A549 (cell line): ENCODE measurements at regions not wholly inside any gene's neighbourhood (a gene's known extent, or its start where the extent isn't known, plus 50 kb on each side); places are given as distances from the start of the nearest gene placed in this dataset.

Source experiments
- ATAC-seq, 2 experiments: fragments of 200-7000 bp in 1 of 2; fragments of >200 bp in 1 of 2; cut with Nextera tagmentation in 1 of 2; cut with Tn5 transposase in 1 of 2; 3 replicates each; pipeline versions ENCODE4 v1.8.0 to v1.9.1; 2018 to 2020; ENCODE audit warnings: mild to moderate bottlenecking in 1 of 2, moderate library complexity in 1 of 2
- CTCF ChIA-PET: fragments of 300-600 bp; sonication (Branson Sonifier 250); formaldehyde crosslinking; extraction: SDS; loops from one replicate; lab custom pipeline; 2021; ENCODE audit warnings: antibody characterized with exemption, inconsistent platforms; lab: Yijun Ruan, JAX
- POLR2A ChIA-PET: fragments of 350-600 bp; formaldehyde crosslinking; extraction: SDS; loops from one replicate; lab custom pipeline; 2021; ENCODE audit warnings: antibody characterized with exemption, inconsistent platforms; lab: Yijun Ruan, JAX
- DNase-seq, 2 experiments: peaks; one replicate each; pipeline versions ENCODE4 v3.0.0 to v3.0.0-alpha.2; 2011 to 2016; ENCODE audit warnings: low read depth in 1 of 2, low spot score in 1 of 2
- FAIRE-seq: peaks from 2 replicates; lab custom pipeline; 2011; peaks lifted over from hg19 to GRCh38; lab: Jason Lieb, UNC
- H3K27ac ChIP-seq, 2 experiments: fragments of >200 bp; sonication (Bioruptor Twin); formaldehyde crosslinking; 3 replicates each; pipeline ENCODE4 v1.5.1; 2016 to 2017
- H3K4me1 ChIP-seq: fragments of >200 bp; sonication (Bioruptor Twin); formaldehyde crosslinking; 3 replicates; pipeline ENCODE4 v1.6.1; 2016
- H3K4me2 ChIP-seq: fragments of >200 bp; sonication (Bioruptor Twin); formaldehyde crosslinking; 3 replicates; pipeline ENCODE4 v1.6.1; 2016
- H3K4me3 ChIP-seq: fragments of >200 bp; sonication (Bioruptor Twin); formaldehyde crosslinking; 3 replicates; pipeline ENCODE4 v1.5.1; 2016
- H3K9me3 ChIP-seq: fragments of >200 bp; sonication (Bioruptor Twin); formaldehyde crosslinking; 3 replicates; pipeline ENCODE4 v1.6.1; 2016
- CBX2 ChIP-seq: fragments of 200-600 bp; sonication (generic); IDR thresholded peaks from 2 replicates; pipeline ENCODE4 v1.6.1; 2016; ENCODE audit warnings: low read depth, mild to moderate bottlenecking, borderline replicate concordance
- CBX8 ChIP-seq: fragments of 200-600 bp; sonication (generic); IDR thresholded peaks from 2 replicates; pipeline ENCODE4 v1.6.1; 2016
- CEBPB ChIP-seq, 2 experiments: fragments of >200 bp in 1 of 2; sonication (Bioruptor Twin) in 1 of 2; formaldehyde crosslinking in 1 of 2; IDR thresholded peaks; 2 replicates each; pipeline ENCODE4 v1.6.1; 2012 to 2016
- EHMT2 ChIP-seq: fragments of 200-600 bp; sonication (generic); IDR thresholded peaks from 2 replicates; pipeline ENCODE4 v1.6.1; 2016; ENCODE audit warnings: antibody characterized with exemption, low read depth, mild to moderate bottlenecking, moderate library complexity
- ESRRA ChIP-seq: fragments of 150-350 bp; IDR thresholded peaks from 2 replicates; pipeline ENCODE4 v1.6.1; 2014; ENCODE audit warnings: mild to moderate bottlenecking, low read length, borderline replicate concordance
- HEYL ChIP-seq: fragments of 250-450 bp; sonication (Bioruptor Pico); IDR thresholded peaks from 2 replicates; pipeline ENCODE4 v1.8.0; 2021; ENCODE audit warnings: mild to moderate bottlenecking, moderate library complexity
- HOXA7 ChIP-seq: fragments of 250-450 bp; sonication (Bioruptor Pico); IDR thresholded peaks from 2 replicates; pipeline ENCODE4 v1.5.0; 2020; ENCODE audit warnings: mild to moderate bottlenecking, moderate library complexity
- HOXB13 ChIP-seq: fragments of 250-450 bp; sonication (Bioruptor Pico); IDR thresholded peaks from 2 replicates; pipeline ENCODE4 v1.5.0; 2020; ENCODE audit warnings: low read depth, mild to moderate bottlenecking, moderate library complexity
- HOXB5 ChIP-seq: fragments of 250-450 bp; sonication (Bioruptor Pico); IDR thresholded peaks from 2 replicates; pipeline ENCODE4 v1.5.0; 2020; ENCODE audit warnings: mild to moderate bottlenecking, moderate library complexity
- JUNB ChIP-seq: fragments of >200 bp; sonication (Bioruptor Twin); formaldehyde crosslinking; IDR thresholded peaks from 2 replicates; pipeline ENCODE4 v1.6.1; 2016
- KDM1A ChIP-seq: fragments of 200-600 bp; sonication (generic); IDR thresholded peaks from 2 replicates; pipeline ENCODE4 v1.6.1; 2016; ENCODE audit warnings: low read depth, mild to moderate bottlenecking
- MAZ ChIP-seq: fragments of 150-350 bp; IDR thresholded peaks from 2 replicates; pipeline ENCODE4 v1.6.1; 2014; ENCODE audit warnings: antibody characterized with exemption, low read depth, low read length, borderline replicate concordance
- MYC ChIP-seq: IDR thresholded peaks from 2 replicates; pipeline ENCODE4 v1.6.1; 2012; ENCODE audit warnings: mild to moderate bottlenecking, inconsistent platforms, low read length, improper control_type of control experiment, borderline replicate concordance
- NPAS2 ChIP-seq: fragments of 250-450 bp; sonication (Bioruptor Pico); IDR thresholded peaks from 2 replicates; pipeline ENCODE4 v1.8.0; 2022; ENCODE audit warnings: mild to moderate bottlenecking, moderate library complexity, borderline replicate concordance
- PHF8 ChIP-seq: fragments of 200-600 bp; sonication (generic); IDR thresholded peaks from 2 replicates; pipeline ENCODE4 v1.6.1; 2016; ENCODE audit warnings: low read depth, mild to moderate bottlenecking, antibody characterized with exemption, moderate library complexity, borderline replicate concordance
- RARB ChIP-seq: fragments of 250-450 bp; sonication (Bioruptor Pico); IDR thresholded peaks from 2 replicates; pipeline ENCODE4 v1.8.0; 2021; ENCODE audit warnings: mild to moderate bottlenecking, moderate library complexity
- SMC3 ChIP-seq: fragments of >200 bp; sonication (Bioruptor Twin); formaldehyde crosslinking; IDR thresholded peaks from 3 replicates; pipeline ENCODE4 v1.6.1; 2018; ENCODE audit warnings: inconsistent platforms
- ZNF302 ChIP-seq: fragments of 250-450 bp; sonication (Bioruptor Pico); IDR thresholded peaks from 2 replicates; pipeline ENCODE4 v1.9.0; 2021; ENCODE audit warnings: inconsistent platforms, mild to moderate bottlenecking, moderate library complexity
- WGBS: methylation state at CpG from one replicate; pipeline ENCODE4 v1.1.6; 2017; ENCODE audit errors: missing lambda C conversion rate; 5-methylcytosine and 5-hydroxymethylcytosine counted together
- TF ChIP-seq, protein P1 (sequence below): fragments of 250-450 bp; sonication (Bioruptor Pico); IDR thresholded peaks from 2 replicates; pipeline ENCODE4 v1.5.0; 2020; ENCODE audit warnings: low read depth, mild to moderate bottlenecking, moderate library complexity
- TF ChIP-seq, protein P2 (sequence below): fragments of >200 bp; sonication (Bioruptor Twin); formaldehyde crosslinking; IDR thresholded peaks from 3 replicates; pipeline ENCODE4 v1.5.1; 2016
- TF ChIP-seq, protein P3 (sequence below): fragments of >200 bp; sonication (Bioruptor Twin); formaldehyde crosslinking; IDR thresholded peaks from 3 replicates; pipeline ENCODE4 v1.6.1; 2016
- TF ChIP-seq, protein P4 (sequence below): fragments of 200-600 bp; sonication (generic); IDR thresholded peaks from 2 replicates; pipeline ENCODE4 v1.6.1; 2016; ENCODE audit warnings: antibody characterized with exemption, mild to moderate bottlenecking, moderate library complexity
- TF ChIP-seq, protein P5 (sequence below): IDR thresholded peaks from 2 replicates; pipeline ENCODE4 v1.6.1; 2012

DNA sequence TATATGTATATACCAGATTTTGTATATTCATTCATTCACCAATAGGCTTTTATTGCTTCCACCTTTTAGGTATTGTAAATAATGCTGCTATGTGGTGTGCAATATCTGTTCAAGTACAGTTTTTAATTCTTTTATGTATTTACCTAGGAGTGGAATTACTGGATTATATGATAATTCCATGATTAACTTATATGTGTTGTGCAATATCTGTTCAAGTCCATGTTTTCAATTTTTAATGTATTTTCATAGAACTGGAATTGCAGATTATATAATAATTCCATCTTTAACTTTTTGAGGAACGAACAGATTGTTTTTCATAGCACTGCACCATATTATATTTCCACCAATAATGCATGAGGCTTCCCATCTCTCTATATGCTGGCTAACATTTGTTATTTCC, 50.6 kb upstream of the L3MBTL4 start:
- DNase-seq (no peak), FAIRE-seq (no peak)
- Histone ChIP-seq H3K4me3 (no peak overlapping the region), H3K4me1 (no peaks in the 10 kb centered on the region), H3K27ac (no peak overlapping the region), H3K9me3 (no peaks in the 10 kb centered on the region)
- ChIA-PET POLR2A (no interaction called here), CTCF (no interaction called here)
- 3% methylated on average over 1 of the region's 1 CpG for WGBS
- TF ChIP-seq RARB (CRISPR knock-in tag) (no peak), CBX2 (no peak), MAZ (no peak), KDM1A (no peak), HOXB5 (CRISPR knock-in tag) (no peak), HOXA7 (CRISPR knock-in tag) (no peak)
- TF ChIP-seq, protein P1, sequence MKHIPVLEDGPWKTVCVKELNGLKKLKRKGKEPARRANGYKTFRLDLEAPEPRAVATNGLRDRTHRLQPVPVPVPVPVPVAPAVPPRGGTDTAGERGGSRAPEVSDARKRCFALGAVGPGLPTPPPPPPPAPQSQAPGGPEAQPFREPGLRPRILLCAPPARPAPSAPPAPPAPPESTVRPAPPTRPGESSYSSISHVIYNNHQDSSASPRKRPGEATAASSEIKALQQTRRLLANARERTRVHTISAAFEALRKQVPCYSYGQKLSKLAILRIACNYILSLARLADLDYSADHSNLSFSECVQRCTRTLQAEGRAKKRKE: no peak
- TF ChIP-seq, protein P2, sequence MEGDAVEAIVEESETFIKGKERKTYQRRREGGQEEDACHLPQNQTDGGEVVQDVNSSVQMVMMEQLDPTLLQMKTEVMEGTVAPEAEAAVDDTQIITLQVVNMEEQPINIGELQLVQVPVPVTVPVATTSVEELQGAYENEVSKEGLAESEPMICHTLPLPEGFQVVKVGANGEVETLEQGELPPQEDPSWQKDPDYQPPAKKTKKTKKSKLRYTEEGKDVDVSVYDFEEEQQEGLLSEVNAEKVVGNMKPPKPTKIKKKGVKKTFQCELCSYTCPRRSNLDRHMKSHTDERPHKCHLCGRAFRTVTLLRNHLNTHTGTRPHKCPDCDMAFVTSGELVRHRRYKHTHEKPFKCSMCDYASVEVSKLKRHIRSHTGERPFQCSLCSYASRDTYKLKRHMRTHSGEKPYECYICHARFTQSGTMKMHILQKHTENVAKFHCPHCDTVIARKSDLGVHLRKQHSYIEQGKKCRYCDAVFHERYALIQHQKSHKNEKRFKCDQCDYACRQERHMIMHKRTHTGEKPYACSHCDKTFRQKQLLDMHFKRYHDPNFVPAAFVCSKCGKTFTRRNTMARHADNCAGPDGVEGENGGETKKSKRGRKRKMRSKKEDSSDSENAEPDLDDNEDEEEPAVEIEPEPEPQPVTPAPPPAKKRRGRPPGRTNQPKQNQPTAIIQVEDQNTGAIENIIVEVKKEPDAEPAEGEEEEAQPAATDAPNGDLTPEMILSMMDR: no peak
- TF ChIP-seq, all 56 proteins: peak for 0
- H3K4me2 ChIP-seq: no peak overlapping the region
- ATAC-seq: no peak

DNA sequence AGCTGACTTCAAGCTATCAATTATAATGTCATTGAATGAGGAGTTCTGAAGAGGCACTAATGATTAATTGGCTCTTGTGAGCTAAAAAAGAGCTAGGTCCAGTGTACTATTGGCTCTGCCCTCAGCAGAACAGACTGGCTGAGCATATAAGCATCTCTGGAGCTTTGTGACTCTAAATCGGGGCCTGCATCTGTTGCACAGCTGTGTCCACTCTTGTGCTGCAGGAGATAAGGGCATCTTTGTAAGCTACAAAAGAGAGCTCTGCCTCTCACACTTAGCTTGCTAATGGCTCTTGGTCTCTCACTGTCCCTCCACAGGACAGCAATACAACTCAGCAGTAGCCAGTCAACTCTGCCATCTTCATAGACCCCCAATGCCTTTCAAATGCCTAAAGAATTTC, 61.5 kb upstream of the L3MBTL4 start:
- no peak overlapping the region for H3K4me2 ChIP-seq
- H3K4me1 ChIP-seq: no peaks in the 10 kb centered on the region
- H3K27ac ChIP-seq: no peak overlapping the region
- ATAC-seq (no peak), DNase-seq (no peak), FAIRE-seq (no peak)
- no peaks in the 10 kb centered on the region for H3K9me3 ChIP-seq
- ChIA-PET POLR2A (no interaction called here), CTCF (no interaction called here)
- TF ChIP-seq, protein P3, sequence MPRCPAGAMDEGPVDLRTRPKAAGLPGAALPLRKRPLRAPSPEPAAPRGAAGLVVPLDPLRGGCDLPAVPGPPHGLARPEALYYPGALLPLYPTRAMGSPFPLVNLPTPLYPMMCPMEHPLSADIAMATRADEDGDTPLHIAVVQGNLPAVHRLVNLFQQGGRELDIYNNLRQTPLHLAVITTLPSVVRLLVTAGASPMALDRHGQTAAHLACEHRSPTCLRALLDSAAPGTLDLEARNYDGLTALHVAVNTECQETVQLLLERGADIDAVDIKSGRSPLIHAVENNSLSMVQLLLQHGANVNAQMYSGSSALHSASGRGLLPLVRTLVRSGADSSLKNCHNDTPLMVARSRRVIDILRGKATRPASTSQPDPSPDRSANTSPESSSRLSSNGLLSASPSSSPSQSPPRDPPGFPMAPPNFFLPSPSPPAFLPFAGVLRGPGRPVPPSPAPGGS: no peak
- TF ChIP-seq JUNB (no peak), PHF8 (no peak)
- 0% methylated on average over 1 of the region's 1 CpG for WGBS
- no peak overlapping the region for H3K4me3 ChIP-seq

DNA sequence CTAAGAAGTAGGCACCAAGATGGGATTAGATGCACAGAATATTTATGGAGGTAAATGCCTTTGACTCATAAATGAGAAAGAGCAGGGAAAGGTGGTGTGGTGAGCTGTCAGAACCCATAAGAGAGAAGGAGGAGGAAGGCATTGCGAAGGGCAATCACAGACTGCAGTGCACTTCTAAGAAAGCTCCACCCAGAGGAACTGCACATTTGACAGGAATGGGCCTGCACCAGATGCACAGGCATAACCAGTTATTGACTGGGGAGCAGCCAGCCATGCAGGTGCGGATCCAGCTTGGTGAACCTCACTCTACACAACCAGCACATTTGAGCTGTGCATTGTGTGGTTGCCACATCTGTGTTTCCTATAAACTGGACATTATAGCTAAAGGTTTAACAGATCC, 62.2 kb upstream of the L3MBTL4 start:
- CTCF ChIA-PET: no interaction called here

More for the DNA sequence above, 62.2 kb upstream of the L3MBTL4 start:
- Histone ChIP-seq H3K27ac (no peak overlapping the region), H3K4me3 (no peak overlapping the region), H3K4me2 (no peak overlapping the region), H3K4me1 (no peaks in the 10 kb centered on the region), H3K9me3 (no peaks in the 10 kb centered on the region)
- POLR2A ChIA-PET: no interaction called here
- no peak for ATAC-seq
- WGBS: 5% methylated on average over 2 of the region's 2 CpGs
- no peak for FAIRE-seq
- TF ChIP-seq HEYL (CRISPR knock-in tag): no peak
- no peak for TF ChIP-seq CEBPB (IDR thresholded peaks at IDR 0.05)
- no peak for TF ChIP-seq EHMT2
- TF ChIP-seq, protein P3: no peak
- TF ChIP-seq, protein P2: no peak
- TF ChIP-seq CBX8: no peak
- TF ChIP-seq SMC3: no peak
- TF ChIP-seq KDM1A: no peak
- no peak for TF ChIP-seq ESRRA
- TF ChIP-seq NPAS2 (CRISPR knock-in tag): no peak
- TF ChIP-seq, protein P4, sequence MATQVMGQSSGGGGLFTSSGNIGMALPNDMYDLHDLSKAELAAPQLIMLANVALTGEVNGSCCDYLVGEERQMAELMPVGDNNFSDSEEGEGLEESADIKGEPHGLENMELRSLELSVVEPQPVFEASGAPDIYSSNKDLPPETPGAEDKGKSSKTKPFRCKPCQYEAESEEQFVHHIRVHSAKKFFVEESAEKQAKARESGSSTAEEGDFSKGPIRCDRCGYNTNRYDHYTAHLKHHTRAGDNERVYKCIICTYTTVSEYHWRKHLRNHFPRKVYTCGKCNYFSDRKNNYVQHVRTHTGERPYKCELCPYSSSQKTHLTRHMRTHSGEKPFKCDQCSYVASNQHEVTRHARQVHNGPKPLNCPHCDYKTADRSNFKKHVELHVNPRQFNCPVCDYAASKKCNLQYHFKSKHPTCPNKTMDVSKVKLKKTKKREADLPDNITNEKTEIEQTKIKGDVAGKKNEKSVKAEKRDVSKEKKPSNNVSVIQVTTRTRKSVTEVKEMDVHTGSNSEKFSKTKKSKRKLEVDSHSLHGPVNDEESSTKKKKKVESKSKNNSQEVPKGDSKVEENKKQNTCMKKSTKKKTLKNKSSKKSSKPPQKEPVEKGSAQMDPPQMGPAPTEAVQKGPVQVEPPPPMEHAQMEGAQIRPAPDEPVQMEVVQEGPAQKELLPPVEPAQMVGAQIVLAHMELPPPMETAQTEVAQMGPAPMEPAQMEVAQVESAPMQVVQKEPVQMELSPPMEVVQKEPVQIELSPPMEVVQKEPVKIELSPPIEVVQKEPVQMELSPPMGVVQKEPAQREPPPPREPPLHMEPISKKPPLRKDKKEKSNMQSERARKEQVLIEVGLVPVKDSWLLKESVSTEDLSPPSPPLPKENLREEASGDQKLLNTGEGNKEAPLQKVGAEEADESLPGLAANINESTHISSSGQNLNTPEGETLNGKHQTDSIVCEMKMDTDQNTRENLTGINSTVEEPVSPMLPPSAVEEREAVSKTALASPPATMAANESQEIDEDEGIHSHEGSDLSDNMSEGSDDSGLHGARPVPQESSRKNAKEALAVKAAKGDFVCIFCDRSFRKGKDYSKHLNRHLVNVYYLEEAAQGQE: no peak
- TF ChIP-seq, protein P5, sequence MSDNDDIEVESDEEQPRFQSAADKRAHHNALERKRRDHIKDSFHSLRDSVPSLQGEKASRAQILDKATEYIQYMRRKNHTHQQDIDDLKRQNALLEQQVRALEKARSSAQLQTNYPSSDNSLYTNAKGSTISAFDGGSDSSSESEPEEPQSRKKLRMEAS: no peak
- no peak for TF ChIP-seq ZNF302 (CRISPR knock-in tag)
- no peak for TF ChIP-seq MYC
- no peak for TF ChIP-seq HOXB13 (CRISPR knock-in tag)
- DNase-seq: no peak
